D341Med (cell line): ENCODE measurements at regions not wholly inside any gene's neighbourhood (a gene's known extent, or its start where the extent isn't known, plus 50 kb on each side); places are given as distances from the start of the nearest gene placed in this dataset.

Experiments used
- DNase-seq: peaks from one replicate; pipeline ENCODE4 v3.0.0; 2012; ENCODE audit warnings: low spot score

DNA sequence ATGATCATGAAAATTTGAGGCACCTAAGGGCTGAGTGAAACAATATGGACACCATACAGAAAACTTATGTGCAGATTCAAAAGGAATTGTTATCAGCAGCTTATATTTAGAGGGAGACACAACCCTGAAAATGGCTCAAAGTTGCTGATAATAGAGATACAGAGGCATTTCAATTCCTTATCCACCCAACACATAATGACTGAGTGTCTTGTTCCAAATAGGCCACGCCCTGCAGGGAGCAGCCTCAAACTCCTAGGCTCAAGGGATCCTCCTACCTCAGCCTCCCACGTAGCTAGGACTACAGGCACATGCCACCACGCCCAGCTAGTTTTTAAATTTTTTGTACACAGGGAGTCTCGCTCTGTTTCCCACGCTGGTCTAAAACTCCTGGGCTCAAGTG is 79.0 kb downstream of the LBH start:
- DNase-seq, result no peak

DNA sequence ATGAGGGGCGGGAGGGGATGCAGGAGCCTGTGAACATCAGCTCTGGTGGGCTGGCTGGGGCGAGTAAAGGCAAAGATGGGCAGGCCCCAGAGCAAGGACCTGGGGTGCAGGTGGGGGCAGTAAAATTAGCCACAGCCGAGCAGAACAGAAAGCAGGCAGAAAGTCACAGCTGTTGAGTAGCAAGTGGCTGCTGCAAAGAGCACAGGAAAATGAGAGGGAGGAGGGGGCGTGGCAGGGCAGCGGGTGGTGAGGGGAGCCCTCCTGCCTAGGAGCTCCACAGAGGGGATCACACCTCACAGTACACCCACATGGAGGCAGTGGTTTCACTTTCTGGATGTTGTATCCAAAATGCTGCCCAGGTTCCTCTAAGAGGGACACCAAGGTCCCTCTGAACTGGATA is 79.6 kb downstream of the LBH start:
- no peak for DNase-seq

DNA sequence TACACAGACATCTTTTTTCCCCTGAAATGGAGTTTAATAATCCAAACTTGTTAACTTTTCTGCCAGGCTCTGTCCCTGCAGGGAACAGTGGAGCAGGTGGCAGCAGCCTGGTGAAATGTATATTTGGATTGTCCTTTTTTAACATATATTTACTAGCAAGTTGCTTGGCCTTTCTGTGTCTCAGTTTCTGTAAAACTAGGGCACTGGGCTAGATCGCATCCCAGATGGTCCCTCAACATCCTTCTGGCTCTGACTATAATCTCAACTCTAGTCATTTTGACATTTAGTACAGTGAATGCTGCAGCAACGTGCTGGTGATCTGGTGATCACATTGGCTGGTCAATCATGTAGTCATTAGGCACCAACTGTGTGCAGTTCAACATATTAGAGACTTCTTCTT is 80.4 kb downstream of the LBH start:
- DNase-seq, result no peak

DNA sequence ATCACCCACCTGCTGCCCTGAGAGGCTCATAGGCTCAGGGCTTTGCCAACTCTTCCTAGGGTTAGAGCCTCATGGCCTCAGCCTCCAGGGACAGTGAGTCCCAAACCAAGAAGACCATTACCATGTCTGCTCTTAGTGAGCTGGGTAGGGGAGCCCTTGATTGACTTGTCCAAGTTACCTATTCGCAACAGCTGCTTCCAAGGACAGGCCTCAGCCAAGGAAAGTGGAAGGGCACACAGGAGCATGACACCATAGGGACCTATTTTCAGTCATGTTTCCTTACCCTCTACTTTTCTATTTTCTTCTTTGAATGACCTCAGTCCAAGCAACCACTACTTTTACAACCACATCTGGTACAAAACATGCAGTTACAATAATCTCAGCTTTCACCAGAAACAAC is 81.6 kb downstream of the LBH start:
- DNase-seq, result no peak

DNA sequence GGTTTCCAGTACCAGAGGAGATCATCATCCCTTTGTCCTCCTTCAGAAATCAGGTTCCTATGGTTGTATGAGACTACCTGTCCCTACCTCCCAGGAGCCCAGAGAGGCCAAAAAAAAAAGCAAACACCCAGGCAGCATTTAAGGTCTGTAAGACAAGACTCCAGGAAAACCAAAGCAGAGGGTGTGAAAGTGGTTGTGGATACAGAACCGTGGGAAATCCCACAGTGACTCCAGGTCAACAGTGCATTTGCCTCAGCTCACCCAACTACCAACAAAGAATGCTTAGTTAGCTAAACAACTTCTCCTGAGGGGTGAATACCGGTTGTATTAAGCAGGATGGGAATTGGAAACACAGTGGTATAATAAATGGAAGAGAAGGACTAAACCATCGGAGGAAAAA is 83.6 kb downstream of the LBH start:
- no peak for DNase-seq

DNA sequence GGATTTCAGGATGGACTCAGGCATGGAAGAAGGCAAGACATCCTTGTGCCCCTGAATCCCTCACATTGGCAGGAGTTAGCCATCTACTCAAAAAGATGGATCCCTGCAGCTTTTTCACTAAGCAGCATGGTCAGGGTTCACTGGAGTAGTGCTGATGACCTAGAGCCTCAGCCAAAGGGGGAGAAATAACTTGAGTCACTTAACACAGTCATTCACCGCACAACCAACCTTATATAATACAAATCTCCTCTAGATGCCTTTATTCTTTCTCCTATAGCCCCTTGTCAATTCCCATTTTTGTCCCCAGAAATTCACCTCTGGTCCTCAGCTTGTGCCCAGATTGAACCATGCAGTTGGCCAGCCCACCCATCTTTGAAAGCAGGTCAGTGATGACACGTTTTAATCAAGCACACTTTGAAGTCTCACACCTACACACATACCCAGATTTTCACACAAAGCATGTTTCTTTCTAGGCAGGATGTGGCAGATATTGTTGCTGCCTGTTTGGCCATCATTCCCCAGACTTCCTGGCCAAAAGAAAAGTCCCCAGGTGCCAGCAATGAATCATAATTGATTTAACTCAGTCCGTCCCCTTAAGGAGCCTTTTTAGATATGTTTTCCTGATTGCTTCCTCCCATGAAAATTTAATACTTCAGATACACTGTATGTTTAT is 84.2 kb downstream of the LBH start:
- no peak for DNase-seq

DNA sequence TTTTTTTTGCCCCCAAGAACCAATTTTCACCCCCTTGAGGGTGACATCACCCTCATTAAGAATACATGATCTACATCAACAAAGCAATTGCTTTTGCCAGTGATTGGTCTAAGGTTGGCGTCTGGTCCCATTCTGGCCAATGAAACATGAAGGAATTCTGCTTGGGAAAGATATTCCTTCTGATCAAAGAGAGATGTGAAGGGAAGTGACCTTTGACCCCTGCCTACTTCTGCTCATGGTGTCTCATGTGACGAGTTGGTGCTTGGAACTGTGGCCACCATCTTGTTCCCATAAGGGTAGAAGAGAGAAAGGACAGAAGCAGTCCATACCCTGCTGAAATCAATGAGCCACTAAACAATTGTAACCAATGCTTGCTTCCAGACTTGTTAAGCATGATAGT is 85.1 kb downstream of the LBH start:
- no peak for DNase-seq

DNA sequence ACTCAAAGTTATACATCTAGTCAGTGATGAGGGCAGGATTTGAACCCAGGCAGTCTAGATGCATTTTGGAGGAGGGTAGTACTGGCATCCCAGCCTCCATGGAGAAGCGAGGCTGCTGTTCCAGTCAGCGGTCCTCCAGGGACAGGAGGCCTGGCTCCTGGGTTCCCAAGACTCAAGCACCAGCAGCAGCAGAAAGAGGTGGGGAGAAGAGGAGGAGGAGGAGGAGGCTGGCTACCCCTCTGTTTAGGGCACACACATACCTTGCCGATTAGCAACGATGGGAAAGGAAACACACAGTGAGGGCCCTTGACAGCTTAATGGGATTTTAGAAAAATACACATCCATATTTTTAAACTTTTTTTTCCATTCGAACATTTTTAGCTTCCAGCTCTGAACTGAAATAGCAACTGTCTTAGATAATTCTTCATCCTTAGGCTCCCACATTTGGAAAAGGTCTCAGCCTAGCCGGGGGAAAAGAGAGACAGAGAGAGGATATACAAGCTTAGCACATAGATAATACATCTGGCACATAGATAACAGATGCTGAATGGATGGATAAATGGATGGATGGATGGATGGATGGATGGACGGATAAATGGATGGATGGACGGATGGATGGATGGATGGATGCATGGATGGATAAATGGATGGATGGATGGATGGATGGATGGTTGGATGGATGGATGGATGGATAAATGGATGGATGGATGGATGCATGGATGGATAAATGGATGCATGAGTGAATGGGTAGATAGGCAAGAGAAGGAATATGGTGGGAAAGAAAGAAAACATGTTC is 87.9 kb downstream of the LBH start:
- DNase-seq, result no peak

DNA sequence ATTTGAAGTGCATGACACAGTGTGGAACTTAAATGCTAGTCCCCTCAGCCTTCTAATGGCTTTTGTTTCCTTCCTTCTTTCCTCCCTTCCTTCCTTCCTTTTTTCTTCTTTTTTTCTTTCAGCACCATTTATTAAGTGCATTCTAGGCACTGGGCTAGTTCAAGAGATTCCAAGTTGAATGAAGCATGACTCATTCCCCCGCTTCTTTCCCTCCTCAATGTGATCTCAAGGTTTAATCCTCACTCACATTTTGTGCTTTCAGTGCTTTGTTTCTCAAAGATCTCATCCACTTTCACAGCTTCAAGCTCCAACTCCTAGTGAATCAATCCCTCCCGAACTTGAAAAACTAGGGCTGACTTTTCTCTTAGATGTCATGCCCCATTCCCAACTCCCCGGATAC is 90.1 kb downstream of the LBH start:
- no peak for DNase-seq

DNA sequence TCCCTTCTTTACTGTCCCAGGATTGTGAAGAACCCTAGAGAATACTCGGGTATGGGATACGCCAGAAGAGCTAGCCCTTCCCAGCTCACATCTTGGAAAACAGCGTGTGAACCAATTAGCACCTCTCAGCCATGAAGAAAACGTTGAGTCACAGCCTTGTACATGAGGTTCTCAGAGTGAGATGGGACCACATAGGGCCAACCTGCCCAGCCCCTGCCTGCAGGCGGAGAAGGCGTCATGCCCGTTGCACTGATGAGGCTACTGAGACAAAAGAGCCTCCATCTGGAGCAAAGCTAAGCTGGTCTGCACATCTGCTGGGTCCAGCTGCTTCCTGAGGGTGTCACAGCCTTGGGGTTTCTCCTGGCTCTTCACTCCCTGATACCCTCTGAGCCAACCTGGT is 92.2 kb downstream of the LBH start:
- DNase-seq, result no peak

DNA sequence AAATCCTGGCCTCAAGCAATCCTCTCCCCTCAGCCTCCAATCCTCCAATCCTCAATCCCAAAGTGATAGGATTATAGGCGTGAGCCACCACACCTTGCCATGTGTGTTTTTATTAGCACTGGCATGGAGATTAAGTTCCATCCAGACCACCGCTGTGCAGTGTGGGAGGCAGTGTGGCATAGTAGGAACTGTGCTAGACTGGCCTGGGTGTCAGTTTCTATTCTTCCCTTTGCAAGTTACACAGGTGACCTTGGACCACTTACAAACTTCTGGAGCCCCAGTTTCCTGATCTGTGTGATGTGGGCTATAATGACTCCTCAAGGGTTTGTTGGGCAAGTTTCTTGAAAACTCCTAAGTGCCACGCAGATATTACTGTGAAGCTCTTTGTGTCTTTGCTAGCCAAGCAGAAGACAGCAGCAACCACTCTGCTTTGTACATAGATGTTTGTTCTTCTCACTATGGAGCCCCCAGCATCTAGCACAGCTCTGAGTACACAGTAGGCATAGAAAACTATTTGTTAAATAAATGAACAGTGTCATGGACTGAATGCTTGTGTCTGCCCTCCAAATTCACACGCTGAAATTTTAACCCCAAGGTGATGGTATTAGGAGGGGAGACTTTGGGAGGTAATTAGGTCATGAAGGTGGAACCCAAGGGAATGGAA is 93.0 kb downstream of the LBH start:
- DNase-seq, result no peak

DNA sequence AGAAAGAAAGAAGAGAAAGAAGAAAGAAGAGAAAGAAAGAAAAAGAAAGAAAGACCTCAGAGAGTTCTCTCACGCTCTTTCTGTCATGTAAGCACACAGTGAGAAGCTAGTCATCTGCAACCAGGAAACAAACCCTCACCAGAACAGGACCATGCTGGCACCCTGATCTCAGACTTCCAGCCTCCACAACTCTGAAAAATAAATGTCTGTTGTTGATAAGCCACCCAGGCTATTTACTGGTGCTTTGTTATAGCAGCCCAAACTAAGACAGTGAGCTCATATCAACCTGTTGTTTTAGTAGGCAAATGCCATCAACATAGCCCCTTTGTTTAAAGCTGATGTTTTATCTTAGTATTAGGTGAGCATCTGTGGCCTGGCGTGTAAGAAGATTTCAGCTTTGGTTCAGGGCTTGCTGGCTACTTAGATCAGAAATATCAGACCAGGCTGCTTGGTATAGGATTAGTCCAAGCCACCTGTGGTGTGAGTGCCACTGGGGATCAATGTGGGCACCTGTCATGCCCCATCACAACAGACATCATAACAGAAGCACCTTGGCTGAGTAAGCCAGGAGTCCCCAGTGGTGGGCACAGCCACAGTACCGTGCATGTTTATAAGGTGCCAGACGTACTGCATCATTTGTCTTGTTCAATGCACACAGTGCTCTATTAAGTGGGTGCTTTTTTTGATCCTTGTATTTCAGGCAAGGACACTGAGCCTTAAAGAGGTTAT is 94.4 kb downstream of the LBH start:
- DNase-seq, result no peak

DNA sequence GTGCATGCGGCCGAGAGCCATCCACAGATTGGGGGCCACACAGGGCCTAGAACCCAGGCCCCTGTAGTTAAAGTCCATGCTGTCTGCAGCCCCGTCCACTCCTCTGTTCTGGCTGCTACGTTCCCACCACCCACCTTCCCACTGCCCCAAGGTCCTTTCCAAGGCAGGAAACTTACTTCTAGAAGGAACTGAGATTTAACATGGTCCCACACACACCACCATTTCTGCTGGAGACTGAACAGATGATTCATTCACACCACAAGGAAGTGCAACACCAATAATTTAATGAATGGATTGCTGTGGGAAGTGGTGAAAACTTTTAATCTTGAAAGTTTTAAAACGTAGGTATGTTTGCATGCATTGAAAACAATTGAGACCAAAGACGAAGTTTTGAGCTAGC is 95.2 kb downstream of the LBH start:
- no peak for DNase-seq

DNA sequence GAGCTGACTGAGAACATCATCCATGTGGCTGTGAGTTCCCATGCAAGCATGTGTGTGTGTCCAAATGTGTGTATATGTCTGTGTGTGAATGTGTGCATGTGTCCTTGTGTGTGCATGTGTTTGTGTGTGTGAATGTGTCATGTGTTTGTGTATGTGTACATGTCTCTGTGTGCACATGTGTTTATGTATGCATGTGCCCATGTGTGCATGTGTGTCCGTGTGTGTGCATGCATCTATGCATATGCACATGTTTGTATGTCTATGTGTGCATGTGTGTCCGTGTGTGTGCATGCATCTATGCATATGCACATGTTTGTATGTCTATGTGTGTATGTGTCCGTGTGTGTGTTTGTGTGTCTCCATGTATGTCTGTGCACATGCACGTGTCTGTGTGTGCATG is 99.7 kb downstream of the LBH start:
- no peak for DNase-seq

DNA sequence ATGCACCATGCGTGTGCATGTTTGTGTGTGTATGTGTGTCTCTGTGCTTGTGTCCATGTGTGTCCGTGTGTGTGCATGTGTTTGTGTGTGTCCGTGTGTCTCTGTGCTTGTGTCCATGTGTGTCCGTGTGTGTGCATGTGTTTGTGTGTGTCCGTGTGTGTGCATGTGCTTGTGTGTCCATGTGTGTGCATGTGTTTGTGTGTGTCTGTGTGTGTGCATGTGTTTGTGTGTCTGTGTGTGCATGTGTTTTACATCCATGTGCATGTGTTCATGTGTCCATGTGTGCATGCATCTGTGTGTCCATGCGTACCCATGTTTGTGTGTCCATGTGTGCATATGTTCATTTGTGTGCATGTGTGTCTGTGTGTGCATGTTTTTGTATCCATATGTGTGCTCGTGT is 100.5 kb downstream of the LBH start:
- DNase-seq, result no peak

DNA sequence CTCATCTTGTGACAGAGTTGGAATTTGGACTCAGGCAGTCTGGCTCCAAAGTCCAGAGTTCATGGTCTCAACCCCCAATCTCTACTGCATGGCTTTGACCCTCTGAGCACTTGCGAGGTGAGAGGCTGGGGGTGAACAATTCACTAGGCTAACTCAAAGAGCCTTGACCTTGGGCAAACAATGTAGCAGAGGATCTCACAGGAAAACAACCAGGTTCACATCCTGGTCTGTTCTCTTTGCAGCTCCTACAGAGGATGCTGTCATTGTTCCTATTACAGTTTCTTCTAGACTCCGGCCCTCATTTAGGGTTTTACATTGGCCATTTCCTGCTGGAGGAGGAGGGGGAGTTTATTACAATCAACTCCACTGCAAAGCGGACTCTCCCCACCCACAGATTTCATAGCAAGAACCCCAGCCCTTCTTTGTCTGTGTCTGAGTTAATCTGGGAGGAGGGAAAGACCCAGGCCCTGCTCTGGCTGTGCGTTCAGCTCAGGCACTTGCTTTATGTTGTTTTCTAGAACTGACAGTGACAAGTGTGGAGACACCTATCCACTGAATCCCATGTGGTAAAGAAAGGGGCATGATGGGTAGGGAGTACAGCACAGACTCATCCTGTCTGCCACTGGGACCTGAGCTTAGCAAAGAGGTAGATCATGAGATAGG is 101.6 kb downstream of the LBH start:
- no peak for DNase-seq

DNA sequence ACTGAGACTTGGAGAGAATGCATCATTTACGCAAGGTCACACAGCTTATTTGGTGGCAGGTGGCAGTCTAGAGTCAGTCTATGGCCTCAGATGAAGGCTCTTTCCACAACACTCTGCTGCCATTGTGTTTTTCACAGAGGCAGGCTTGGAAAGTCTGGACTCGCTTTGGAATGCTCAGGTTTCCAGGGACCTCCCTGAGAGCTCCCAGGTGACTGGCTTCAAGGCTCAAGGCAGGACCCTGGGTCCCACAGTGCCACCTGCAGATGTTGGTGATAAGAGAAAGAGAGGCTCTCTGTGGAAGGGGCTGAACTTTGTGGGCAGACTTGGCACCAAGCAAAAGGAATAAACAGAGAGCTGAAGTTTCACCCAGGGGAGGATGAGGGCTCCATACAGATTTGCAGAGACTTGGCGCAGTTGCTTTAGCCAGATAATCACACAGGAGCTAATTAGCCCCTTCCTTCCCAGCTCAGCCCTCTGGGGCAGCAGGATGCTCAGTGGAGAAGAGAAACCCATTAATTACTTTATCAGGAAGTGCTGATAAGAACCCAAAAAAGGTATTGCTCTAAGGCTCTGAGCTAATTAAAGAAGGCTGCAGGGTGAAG is 103.5 kb downstream of the LBH start:
- DNase-seq, result peak; percentile 40

DNA sequence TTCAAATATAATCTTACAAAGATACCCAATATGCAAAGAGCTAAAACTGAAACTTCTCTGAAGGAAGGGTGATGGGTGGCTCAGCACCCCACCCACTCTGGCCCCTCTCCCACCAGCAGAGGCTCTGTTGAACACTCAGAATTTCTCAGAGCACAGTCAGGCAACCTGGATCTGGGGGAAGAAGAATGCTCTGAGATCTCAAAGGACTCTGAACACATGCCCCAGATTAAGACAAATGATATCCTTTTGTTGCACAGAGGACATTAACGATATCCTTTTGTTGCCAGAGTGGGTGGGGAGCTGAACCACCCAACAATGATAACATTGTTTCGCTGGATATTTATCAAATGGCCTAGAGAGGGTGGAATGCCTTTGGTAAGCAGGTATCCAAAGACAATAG is 104.8 kb downstream of the LBH start:
- no peak for DNase-seq

DNA sequence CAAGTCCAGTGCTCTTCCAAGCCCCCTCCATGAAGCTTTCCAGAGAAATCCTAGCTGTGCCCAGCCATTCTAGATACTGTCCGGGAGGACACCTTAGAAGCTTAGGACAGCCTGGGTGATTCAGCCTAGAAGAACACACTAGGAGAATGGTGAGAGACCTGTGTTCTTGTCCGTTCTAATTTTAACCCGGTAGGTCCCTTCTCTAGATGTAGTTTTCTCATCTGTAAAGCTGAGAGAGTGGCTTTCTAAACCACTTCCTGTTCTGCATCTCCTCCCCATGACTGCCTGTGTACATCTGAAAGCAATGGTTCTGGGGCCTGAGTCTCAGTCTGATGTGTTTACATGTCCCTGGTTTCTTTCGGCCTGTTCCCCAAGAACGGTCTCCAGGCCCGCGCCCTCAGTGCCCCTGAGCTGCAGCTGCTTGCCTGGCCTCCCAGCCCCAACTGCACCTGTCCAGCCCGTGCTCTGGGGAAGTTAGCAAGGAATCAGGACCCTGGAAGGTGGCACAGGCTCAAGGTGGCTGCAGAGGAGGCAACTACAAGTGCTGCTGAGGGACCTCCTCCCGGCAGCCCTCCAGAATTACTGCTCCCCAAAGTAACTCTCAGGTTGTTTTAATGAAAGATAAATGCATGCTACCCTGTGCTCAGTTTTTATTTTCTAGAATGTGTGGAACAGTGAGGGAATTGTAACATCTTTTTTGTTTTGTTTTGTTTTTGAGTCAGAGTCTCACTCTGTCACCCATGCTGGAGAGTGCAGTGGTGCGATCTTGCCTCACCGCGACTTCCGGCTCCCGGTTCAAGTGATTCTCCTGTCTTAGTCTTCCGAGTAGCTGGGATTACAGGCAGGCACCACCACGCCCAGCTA is 105.9 kb downstream of the LBH start:
- DNase-seq, result no peak

DNA sequence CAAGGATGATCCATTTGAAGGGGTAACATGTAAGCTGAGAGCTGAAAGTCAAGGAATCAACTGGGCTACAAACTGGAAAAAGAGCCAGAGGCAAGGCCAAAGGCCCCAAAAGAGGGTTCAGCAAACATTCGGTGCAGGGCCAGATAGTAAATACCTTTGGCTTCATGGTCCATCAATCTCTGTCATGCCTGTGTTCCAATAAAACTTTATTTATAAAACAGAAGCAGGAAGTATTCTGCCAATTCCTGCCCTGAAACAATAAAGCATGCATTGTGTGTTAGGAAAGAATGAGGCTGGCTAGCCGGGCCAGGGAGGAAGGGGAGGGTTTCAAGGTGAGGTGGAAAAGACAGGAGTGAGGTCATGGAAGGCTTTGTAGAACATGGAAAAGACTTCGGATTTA is 107.1 kb downstream of the LBH start:
- no peak for DNase-seq

DNA sequence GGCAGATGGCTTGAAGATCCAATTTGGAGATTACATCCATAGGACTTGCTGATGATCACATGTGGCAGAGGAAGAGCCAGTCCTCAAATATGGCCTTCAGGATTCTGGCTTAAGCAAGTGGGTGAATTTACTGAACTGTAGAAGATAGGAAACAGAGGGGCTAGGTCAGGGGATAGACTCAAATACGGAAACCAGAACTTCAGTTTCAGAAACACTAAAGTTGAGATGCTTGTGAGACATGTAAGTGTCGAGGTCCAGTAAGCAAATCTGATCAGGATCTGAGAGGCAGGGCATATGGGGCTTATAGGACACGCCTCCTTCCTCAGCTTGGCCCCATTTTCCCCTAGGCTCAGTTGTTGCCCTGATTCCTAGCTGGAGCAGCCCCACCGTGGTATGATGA is 107.7 kb downstream of the LBH start:
- no peak for DNase-seq
